ENCODE measurements at regions not wholly inside any gene's neighbourhood (a gene's known extent, or its start where the extent isn't known, plus 50 kb on each side); places are given as distances from the start of the nearest gene placed in this dataset.

DNA sequence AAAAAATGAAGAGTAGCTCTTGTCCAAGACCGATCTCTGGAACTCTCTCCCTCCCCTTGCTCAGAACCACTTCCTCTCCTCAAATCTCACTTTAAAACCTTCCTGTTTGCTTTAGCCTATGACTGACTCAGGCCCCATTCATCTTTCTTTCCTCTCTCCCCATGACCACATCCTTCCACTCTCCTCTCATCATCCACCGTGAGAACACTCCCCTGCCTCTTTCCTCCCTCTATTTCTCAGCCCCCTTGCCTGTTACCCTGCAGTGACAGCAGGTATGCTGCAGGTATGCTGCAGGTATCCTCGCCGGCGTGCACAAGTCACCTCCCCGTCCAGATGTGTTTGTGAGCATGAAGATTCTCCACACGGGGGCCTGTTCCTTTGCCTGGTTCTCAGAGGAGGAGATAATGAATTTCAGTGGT, 505.3 kb downstream of the CCDC171 start:
- TF ChIP-seq, protein P1, sequence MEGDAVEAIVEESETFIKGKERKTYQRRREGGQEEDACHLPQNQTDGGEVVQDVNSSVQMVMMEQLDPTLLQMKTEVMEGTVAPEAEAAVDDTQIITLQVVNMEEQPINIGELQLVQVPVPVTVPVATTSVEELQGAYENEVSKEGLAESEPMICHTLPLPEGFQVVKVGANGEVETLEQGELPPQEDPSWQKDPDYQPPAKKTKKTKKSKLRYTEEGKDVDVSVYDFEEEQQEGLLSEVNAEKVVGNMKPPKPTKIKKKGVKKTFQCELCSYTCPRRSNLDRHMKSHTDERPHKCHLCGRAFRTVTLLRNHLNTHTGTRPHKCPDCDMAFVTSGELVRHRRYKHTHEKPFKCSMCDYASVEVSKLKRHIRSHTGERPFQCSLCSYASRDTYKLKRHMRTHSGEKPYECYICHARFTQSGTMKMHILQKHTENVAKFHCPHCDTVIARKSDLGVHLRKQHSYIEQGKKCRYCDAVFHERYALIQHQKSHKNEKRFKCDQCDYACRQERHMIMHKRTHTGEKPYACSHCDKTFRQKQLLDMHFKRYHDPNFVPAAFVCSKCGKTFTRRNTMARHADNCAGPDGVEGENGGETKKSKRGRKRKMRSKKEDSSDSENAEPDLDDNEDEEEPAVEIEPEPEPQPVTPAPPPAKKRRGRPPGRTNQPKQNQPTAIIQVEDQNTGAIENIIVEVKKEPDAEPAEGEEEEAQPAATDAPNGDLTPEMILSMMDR (IDR thresholded peaks at IDR 0.05) = no peak
- TF ChIP-seq POLR2A (IDR thresholded peaks at IDR 0.05) = no peak

Data from right lobe of liver (tissue), 4 donors.